ENCODE measurements at regions not wholly inside any gene's neighbourhood (a gene's known extent, or its start where the extent isn't known, plus 50 kb on each side); places are given as distances from the start of the nearest gene placed in this dataset.
"Not testable (repeated sequence)": the region's sequence is repeated elsewhere in the genome, so short reads cannot be mapped to it uniquely, and the experiment has no call there.

DNA sequence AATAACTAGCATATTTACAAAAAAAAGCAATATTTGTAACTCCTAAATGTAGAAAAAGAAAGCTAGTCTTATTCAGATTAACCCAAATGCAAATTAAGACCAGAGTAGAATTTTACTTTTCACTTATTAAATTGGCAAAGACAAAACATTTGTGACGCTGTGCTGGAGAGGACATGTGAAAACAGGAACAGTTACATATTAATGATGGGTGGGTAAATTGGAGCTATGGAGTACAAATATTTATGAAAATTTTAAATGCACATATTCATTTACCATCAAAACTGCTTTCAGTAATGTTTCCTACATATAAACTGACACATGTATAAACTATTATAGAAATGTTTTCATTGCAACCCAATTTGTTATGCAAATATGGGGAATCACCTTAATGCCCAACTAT lies 278.9 kb upstream of the POU1F1 start:
- no peak overlapping the region for H3K27ac ChIP-seq
- TF ChIP-seq, protein P1, sequence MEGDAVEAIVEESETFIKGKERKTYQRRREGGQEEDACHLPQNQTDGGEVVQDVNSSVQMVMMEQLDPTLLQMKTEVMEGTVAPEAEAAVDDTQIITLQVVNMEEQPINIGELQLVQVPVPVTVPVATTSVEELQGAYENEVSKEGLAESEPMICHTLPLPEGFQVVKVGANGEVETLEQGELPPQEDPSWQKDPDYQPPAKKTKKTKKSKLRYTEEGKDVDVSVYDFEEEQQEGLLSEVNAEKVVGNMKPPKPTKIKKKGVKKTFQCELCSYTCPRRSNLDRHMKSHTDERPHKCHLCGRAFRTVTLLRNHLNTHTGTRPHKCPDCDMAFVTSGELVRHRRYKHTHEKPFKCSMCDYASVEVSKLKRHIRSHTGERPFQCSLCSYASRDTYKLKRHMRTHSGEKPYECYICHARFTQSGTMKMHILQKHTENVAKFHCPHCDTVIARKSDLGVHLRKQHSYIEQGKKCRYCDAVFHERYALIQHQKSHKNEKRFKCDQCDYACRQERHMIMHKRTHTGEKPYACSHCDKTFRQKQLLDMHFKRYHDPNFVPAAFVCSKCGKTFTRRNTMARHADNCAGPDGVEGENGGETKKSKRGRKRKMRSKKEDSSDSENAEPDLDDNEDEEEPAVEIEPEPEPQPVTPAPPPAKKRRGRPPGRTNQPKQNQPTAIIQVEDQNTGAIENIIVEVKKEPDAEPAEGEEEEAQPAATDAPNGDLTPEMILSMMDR (IDR thresholded peaks at IDR 0.05) = no peak
- DNase-seq (ENCODE audit: low spot score) = no peak
- H3K4me3 ChIP-seq = no peak overlapping the region

DNA sequence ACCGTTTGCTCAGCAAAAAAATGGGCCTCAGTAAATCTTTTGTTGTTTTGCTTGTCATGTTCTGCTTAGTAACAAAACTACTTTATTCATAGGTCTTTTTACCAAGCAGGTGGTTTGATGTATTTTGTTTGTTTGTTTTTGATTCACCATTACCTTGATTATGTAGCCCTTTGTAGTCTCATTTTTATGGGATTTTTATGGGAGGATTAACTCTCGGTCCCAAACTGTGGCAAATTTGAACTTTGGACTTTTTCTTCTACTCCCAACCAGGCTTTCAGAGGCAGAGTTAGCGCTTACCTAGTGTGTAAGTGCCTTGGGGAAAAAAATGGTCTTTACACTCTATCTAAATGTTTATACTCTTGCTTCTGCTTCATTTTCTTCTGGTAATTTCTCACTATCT lies 276.7 kb upstream of the POU1F1 start:
- Histone ChIP-seq H3K4me3 (no peak overlapping the region), H3K27ac (no peak overlapping the region)
- no peak for DNase-seq (ENCODE audit: low spot score)
- TF ChIP-seq, protein P1 (IDR thresholded peaks at IDR 0.05) = no peak

DNA sequence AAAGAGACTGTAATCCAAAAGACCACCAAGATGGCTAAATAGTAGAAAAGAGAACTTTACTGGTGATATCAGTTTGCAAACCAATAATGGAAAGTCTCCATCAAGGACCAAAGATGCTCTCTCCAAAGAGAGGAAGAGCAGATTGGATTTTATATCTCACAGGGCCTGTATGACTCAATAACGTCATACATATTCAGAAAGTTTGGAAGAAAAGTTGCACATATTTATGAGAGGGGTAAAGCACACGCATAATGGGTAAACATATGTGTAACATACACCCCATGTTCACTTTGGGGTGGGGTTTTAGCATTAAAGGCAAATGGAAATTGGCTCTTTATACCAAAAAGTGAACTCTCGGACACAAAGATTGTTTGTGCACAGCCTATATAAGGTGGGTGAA lies 274.5 kb upstream of the POU1F1 start:
- Histone ChIP-seq H3K4me3 (no peak overlapping the region), H3K27ac (no peak overlapping the region)
- TF ChIP-seq, protein P1 (IDR thresholded peaks at IDR 0.05) = no peak
- DNase-seq (ENCODE audit: low spot score) = no peak

DNA sequence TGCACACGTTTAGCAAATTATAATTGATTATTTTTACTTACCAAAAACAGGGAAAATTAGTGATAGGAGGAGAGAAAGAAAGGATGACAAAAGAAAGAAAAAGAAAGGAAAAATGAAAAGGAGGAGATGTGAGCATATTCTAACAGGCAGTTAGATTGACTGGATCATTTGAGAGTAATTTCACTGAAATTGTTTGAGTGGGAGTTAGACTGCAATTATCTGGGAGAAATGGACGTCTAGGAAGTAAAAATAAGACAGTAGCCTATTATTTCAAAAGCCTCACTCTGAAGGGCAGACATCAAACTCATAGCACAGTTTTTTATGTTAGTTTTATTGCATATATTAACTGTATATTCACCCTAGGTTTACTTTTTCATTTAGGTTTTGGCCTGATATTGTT lies 272.8 kb upstream of the POU1F1 start:
- TF ChIP-seq, protein P1 (IDR thresholded peaks at IDR 0.05) = no peak
- no peak for DNase-seq (ENCODE audit: low spot score)
- no peak overlapping the region for H3K27ac ChIP-seq
- H3K4me3 ChIP-seq = no peak overlapping the region

DNA sequence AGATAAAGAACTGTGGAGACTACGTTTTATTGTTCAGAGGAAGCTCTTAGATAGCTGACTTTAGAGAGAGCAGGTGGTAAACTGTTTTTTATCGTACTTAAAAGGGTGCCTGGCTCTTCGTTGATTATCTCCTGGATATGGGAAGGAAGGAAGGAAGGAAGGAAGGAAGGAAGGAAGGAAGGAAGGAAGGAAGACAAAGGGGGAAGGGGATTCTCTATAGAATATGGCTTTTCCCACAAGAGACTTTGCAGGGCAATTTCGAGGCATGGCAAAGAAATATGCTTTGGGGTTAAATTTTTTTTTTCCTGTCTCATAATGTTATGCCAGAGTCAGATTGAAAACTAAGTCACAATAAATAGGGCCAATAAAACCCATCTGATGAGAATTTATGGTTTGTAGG lies 271.9 kb upstream of the POU1F1 start:
- DNase-seq (ENCODE audit: low spot score) = no peak
- TF ChIP-seq, protein P1 (IDR thresholded peaks at IDR 0.05) = no peak
- H3K27ac ChIP-seq = no peak overlapping the region

DNA sequence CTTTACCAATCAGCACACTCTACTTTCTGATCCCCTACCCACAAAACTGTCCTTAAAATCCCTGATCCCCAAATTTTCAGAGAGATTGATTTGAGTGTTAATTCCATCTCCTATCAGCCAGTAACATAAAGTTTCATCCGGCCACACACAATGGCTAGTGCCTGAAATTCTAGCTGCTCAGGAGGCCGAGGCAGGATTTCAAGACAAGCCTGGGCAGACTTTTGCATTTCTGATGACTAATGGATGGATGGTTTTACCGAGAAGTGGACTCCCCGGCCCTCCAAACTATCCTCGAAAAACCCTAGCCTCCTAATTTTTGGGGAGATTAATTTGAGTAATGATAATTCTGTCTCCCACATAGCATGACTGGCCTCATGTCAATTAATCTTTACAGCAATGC lies 269.8 kb upstream of the POU1F1 start:
- Histone ChIP-seq H3K4me3 (no peak overlapping the region), H3K27ac (no peak overlapping the region)
- TF ChIP-seq, protein P1 (IDR thresholded peaks at IDR 0.05) = no peak
- no peak for DNase-seq (ENCODE audit: low spot score)

More for the DNA sequence above, 271.9 kb upstream of the POU1F1 start:
- H3K4me3 ChIP-seq = no peak overlapping the region

DNA sequence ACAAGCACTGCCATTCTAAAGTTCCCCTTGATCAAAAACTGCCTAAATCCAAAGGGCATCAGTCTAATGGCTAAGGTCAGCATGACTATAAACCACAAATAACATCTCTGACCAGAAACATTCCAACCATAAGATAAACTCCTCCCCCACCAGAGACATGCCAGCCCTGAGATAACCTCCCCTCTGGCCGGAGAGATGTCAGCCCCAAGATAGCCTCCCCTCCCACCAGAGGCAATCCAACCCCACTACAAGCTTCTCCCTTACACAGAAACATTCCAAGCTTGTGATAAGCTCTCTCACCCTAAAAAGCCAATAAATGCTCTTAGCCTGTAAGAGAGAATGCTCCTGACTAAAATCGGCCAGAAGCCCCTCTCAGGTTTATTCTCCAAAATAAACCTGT lies 267.0 kb upstream of the POU1F1 start:
- not testable (repeated sequence) for H3K4me3 ChIP-seq; DNase-seq (ENCODE audit: low spot score); H3K27ac ChIP-seq

DNA sequence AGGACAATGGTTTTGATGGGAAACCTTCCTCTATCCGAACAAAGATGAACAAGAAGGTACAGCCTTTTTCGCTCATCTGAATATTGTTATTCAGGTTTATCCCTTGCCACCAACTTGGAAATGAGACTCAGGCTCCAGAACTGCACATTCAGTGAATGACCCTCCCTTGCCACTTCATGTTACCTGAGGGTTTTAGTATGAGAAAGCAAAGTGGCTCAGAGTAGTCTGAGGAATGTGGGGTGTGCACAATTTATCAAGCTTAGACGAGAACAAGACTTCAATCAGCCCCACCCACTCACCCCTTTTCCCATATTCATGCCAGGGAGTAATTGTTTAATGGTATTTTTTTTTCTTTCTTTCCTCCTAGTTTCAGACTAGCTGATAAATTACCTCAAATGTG lies 265.3 kb upstream of the POU1F1 start:
- Histone ChIP-seq H3K4me3 (no peak overlapping the region), H3K27ac (no peak overlapping the region)
- DNase-seq (ENCODE audit: low spot score) = no peak
- TF ChIP-seq, protein P1 (IDR thresholded peaks at IDR 0.05) = no peak

DNA sequence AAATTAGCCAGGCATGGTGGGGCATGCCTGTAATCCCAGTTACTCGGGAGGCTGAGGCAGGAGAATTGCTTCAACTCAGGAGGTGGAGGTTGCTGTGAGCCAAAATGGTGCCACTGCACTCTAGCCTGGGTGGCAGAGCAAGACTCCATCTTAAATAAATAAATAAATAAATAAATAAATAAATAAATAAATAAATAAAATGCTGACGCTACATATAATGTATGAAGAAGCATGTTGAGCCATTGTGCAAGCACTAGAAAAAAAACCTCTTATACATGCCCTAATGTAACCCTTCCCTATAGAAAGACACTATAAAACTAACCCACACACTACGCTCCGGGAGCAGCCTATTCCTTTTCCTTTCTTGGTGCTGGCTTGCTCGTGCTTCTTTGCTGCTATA lies 262.3 kb upstream of the POU1F1 start:
- not testable (repeated sequence) for DNase-seq (ENCODE audit: low spot score); H3K4me3 ChIP-seq; H3K27ac ChIP-seq

All from coronary artery (tissue), 2 donors.